AG04450 (cell line): ENCODE measurements at regions not wholly inside any gene's neighbourhood (a gene's known extent, or its start where the extent isn't known, plus 50 kb on each side); places are given as distances from the start of the nearest gene placed in this dataset.

ENCODE experiments used
- CTCF ChIA-PET: fragments of 300-600, 350-600 bp; formaldehyde crosslinking; extraction: SDS; loops from one replicate; lab custom pipeline; 2022; ENCODE audit warnings: antibody characterized with exemption, inconsistent platforms; lab: Charles Lee
- POLR2A ChIA-PET: fragments of 350-600 bp; formaldehyde crosslinking; extraction: SDS; loops from one replicate; lab custom pipeline; 2021; ENCODE audit warnings: antibody characterized with exemption, inconsistent platforms; lab: Yijun Ruan, JAX
- DNase-seq: peaks from one replicate; pipeline ENCODE4 v3.0.0-alpha.2; 2011; ENCODE audit warnings: low read depth, low spot score
- H3K27ac ChIP-seq: one replicate; pipeline ENCODE4 v1.5.1; 2012; ENCODE audit warnings: low read depth, low read length, control low read depth
- H3K27me3 ChIP-seq: one replicate; pipeline ENCODE4 v1.6.0; 2012; ENCODE audit warnings: low read length; ENCODE audit not compliant: control insufficient read depth, insufficient read depth
- H3K4me3 ChIP-seq: 2 replicates; pipeline ENCODE4 v1.5.1; 2011; ENCODE audit warnings: mild to moderate bottlenecking, low read depth, low read length, control low read depth
- H3K9me3 ChIP-seq: 2 replicates; pipeline ENCODE4 v1.5.1; 2012; ENCODE audit warnings: low read length; ENCODE audit not compliant: control insufficient read depth, insufficient read depth
- TF ChIP-seq, protein P1 (sequence below): IDR thresholded peaks from 2 replicates; pipeline ENCODE4 v1.5.1; 2011; ENCODE audit warnings: low read depth, low read length, control low read depth, inconsistent platforms

DNA sequence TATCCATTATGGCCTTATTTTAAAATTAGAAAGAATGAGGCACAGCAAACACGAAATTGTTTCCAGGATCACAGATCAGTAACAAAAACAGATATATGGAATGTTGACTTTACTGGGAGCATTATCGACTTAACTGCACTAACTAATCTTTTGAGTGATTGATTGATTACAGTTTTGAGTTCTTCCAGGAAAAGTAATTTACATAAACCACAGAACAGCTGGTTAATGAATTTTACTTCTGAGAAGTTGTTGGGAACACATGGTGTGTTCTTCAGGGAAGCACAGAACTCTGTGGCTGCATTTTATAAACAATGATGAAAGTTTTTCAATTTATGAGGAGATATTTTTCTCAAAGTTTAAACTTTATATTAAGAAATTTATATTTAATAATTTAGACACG, 802.4 kb upstream of the ACO1 start:
- CTCF ChIA-PET, result no interaction called here
- TF ChIP-seq, protein P1, sequence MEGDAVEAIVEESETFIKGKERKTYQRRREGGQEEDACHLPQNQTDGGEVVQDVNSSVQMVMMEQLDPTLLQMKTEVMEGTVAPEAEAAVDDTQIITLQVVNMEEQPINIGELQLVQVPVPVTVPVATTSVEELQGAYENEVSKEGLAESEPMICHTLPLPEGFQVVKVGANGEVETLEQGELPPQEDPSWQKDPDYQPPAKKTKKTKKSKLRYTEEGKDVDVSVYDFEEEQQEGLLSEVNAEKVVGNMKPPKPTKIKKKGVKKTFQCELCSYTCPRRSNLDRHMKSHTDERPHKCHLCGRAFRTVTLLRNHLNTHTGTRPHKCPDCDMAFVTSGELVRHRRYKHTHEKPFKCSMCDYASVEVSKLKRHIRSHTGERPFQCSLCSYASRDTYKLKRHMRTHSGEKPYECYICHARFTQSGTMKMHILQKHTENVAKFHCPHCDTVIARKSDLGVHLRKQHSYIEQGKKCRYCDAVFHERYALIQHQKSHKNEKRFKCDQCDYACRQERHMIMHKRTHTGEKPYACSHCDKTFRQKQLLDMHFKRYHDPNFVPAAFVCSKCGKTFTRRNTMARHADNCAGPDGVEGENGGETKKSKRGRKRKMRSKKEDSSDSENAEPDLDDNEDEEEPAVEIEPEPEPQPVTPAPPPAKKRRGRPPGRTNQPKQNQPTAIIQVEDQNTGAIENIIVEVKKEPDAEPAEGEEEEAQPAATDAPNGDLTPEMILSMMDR, result no peak
- POLR2A ChIA-PET, result no interaction called here
- Histone ChIP-seq H3K9me3 (no peaks in the 10 kb centered on the region), H3K27me3 (no peaks in the 10 kb centered on the region), H3K4me3 (no peak overlapping the region), H3K27ac (no peak overlapping the region)
- DNase-seq, result no peak

DNA sequence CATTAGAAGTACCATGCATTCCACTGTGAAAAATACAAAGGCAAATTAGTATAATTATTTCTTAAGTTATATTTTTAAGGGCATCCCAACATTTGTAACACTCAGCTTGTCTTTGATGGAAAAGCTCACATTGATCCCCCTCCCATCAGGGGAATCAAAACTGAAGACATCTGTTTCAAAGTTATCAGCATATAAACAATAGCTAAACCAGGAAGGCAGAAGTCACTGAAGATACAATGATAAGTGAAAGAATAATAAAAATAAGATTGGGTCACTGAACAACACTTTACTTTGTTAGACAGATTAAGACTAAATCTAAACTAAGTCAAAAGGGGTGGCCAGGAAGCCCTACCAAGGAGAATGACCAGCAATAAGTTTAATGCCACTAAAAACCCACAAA, 801.9 kb upstream of the ACO1 start:
- no peak for DNase-seq
- CTCF ChIA-PET, result no interaction called here
- H3K27ac ChIP-seq, result no peak overlapping the region
- POLR2A ChIA-PET, result no interaction called here
- no peaks in the 10 kb centered on the region for H3K27me3 ChIP-seq
- no peaks in the 10 kb centered on the region for H3K9me3 ChIP-seq
- H3K4me3 ChIP-seq, result no peak overlapping the region
- TF ChIP-seq, protein P1, result no peak

DNA sequence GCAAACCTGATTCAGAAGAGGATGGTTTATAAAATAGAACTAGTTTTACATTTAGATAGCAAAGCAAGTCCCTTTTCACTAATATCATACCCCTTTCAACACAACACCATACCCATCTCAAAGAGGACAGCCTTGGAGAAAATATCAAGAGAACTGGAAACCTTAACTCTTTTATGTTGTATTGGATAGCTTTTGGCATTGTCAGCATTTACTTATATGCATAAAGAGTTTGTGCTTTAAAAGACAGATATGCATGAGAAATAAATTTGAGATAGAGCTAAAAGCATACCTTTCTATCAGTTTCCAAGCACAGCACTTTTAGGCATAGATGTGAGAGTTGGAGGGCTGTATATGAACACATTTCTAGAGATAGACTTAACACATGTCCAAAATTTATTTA, 799.3 kb upstream of the ACO1 start:
- TF ChIP-seq, protein P1, result no peak
- H3K4me3 ChIP-seq, result no peak overlapping the region
- POLR2A ChIA-PET, result no interaction called here
- H3K9me3 ChIP-seq, result no peaks in the 10 kb centered on the region
- no peak overlapping the region for H3K27ac ChIP-seq
- no peak for DNase-seq
- no peaks in the 10 kb centered on the region for H3K27me3 ChIP-seq
- CTCF ChIA-PET, result no interaction called here

DNA sequence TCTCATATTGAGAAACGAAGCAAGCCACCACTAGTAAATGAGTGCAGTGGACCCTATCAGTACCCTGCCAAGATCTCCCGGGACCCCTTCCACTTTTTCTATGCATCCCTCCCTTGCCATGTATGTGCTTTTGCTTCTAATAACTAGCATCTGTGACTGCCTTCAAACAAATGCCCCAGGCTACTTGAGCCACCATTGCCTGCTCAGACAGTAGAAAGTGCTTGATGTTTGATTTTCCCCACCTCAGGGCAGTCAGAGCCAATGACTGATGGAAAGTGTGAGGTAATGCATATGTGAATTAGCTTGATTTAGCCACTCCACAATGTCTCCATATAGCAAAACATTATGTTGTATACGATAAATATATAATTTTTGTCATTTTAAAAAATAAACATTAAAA, 797.3 kb upstream of the ACO1 start:
- H3K4me3 ChIP-seq, result no peak overlapping the region
- TF ChIP-seq, protein P1, result no peak
- H3K9me3 ChIP-seq, result no peaks in the 10 kb centered on the region
- H3K27me3 ChIP-seq, result no peaks in the 10 kb centered on the region
- DNase-seq, result no peak
- ChIA-PET CTCF (no interaction called here), POLR2A (no interaction called here)
- no peak overlapping the region for H3K27ac ChIP-seq

DNA sequence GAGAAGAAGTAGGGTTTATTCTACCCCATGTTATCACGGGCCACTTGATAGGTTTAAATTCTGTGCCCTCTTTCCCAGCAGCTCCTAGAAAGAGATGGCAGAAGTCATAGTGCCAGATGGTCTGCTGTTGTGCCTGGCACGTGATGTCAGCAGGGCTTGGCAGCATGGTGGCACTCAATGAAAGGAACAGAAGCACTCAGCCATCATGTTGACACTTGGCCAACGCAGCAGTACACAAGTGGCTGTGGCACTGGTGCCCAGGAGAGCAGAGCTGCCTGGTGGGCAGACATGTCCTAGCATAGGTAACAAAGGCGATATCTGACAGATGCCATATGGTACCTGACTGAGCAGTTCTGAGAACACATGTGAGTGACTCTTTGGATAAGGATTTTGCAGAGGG, 796.4 kb upstream of the ACO1 start:
- H3K27ac ChIP-seq, result no peak overlapping the region
- CTCF ChIA-PET, result no interaction called here
- no peaks in the 10 kb centered on the region for H3K9me3 ChIP-seq
- TF ChIP-seq, protein P1, result no peak
- no peak overlapping the region for H3K4me3 ChIP-seq
- DNase-seq, result no peak
- POLR2A ChIA-PET, result no interaction called here
- no peaks in the 10 kb centered on the region for H3K27me3 ChIP-seq
